GM12874 (cell line): ENCODE measurements at regions not wholly inside any gene's neighbourhood (a gene's known extent, or its start where the extent isn't known, plus 50 kb on each side); places are given as distances from the start of the nearest gene placed in this dataset.

ENCODE experiments used
- CTCF ChIP-seq: IDR thresholded peaks from 2 replicates; pipeline ENCODE4 v1.5.1; 2011; ENCODE audit warnings: low read depth, mild to moderate bottlenecking, control low read depth, low read length, moderate library complexity; ENCODE audit not compliant: insufficient read depth

- TF ChIP-seq CTCF: no peak
Observed at GRCh38 chrX:67207912-67208311, 335.9 kb upstream of the AR start.

GRCh38 chrX:67159437-67159836 lies 384.4 kb upstream of the AR start:
- no peak for TF ChIP-seq CTCF

- no peak for TF ChIP-seq CTCF
Observed at GRCh38 chrX:67114635-67115034, 429.2 kb upstream of the AR start.

GRCh38 chrX:67105758-67106116 lies 438.1 kb upstream of the AR start:
- no peak for TF ChIP-seq CTCF

GRCh38 chrX:67104982-67105757 lies 438.7 kb upstream of the AR start:
- no peak for TF ChIP-seq CTCF

- no peak for TF ChIP-seq CTCF
Observed at GRCh38 chrX:67100031-67100884, 443.6 kb upstream of the AR start.

GRCh38 chrX:67094061-67094460 lies 449.8 kb upstream of the AR start:
- TF ChIP-seq CTCF: no peak
